GM19025 (cell line): ENCODE measurements at regions not wholly inside any gene's neighbourhood (a gene's known extent, or its start where the extent isn't known, plus 50 kb on each side); places are given as distances from the start of the nearest gene placed in this dataset.

ENCODE experiments used
- ATAC-seq: cut with Tn5 transposase; IDR thresholded peaks from one replicate; pipeline ENCODE4 v1.9.1; 2021; ENCODE audit warnings: mild to moderate bottlenecking, low read depth, moderate library complexity; ENCODE audit not compliant: unreplicated experiment

- ATAC-seq: no peak
These were observed 105.2 kb upstream of the ZNF521 start for GRCh38 chr18:25457126-25457525.

DNA sequence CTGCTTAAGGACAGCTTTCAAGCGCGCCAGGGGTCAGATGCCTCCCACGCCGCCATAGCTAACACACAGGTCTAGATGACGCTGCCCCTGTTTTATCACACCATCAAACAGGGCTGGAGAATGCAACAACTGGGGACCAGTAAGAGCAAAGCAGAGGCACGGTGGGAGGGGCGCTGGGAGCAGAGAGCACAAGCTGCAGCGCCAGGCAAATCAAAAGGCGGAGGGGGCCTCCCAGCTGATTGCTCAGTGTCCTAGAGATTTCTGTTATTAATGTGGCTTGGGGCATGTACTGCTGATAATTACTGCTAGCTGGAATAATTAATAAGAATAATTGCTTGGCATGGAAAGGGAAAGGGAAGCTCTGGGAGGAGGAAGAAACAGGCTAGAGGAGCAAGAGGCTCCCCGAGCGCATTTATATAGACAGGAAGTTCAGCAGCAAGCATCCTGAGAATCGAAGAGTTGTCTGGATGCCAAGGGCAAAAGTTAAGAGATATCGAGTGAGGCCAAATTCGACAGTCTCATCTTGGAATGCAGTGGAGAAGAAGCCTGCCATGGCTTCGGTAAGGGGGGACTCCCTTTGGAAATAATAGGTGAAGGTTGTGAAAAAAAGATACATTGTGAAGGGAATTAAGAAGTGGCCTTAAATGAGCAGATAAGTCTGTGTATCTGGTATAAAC lies 104.5 kb upstream of the ZNF521 start:
- no peak for ATAC-seq

DNA sequence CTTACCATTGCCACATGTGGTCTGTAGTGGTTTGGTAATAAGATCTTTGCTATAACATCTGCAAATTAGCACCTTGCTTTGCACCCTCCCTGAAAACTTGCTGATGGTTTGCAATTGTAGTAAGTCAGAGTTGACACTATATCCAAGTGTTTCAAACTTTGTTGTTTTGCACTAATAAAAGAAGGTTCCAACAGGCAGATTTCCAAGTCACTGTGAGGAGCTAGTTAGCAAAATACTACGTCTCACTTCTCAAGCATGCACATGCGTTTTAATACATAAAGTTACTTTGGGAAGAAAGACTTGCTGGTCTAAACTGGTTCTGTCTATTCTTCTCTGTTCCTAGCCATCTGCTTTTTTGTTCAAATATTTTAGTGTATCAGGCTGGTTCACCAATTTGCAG lies 103.7 kb upstream of the ZNF521 start:
- ATAC-seq: no peak

- no peak for ATAC-seq
These were observed 103.2 kb upstream of the ZNF521 start for GRCh38 chr18:25455159-25455558.

- ATAC-seq: no peak
These were observed 102.8 kb upstream of the ZNF521 start for GRCh38 chr18:25454730-25455129.

DNA sequence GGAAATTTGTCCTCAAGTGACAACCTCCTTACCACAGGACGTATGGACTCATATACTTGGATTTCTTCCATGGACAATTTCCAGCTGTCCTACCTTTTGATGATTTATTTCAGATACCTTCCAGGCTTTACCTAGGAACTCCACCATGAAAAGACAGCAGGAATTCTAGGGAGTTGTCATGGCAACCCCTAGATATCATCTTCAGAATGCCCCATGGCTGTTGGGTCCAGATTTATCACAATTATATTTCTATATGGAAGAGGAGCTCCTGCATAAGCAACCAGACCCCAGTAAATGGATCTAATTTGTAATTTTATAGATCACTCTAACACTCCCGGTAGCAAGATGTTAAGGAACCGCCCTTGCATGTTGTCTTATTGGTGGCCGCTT lies 102.3 kb upstream of the ZNF521 start:
- no peak for ATAC-seq

DNA sequence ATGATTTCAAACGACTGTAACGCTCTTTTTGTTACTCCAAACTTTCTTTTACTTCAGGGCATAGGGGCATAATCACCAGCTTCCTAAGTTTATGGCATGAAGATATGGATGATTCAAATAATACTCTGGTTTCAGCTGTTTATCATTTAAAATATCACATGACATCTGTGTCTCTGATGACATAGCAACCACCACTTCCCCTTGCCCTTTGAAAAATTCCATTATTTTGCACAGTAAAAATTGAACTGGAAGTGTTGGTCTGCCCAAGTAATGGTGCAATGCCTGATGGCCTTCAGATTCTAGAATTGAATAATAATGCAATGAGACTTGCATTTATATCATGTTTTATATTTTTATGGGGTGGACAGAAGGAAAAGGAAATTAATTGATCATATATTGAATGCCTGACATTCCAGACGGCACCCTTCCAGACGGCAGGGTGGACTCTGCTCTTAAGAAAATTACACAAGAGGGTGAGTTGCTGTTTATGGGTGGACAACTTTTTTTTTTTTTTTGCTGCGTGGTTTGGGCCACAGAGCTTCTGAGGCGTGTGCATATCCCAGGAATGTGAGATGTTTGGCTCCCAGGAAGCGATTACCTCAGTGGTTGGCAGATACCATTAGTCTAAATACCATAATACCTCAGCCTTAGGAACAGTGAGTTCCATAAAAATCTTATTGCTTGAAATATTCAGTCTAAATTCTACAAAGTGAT lies 101.7 kb upstream of the ZNF521 start:
- no peak for ATAC-seq

- ATAC-seq: no peak
These were observed 99.2 kb upstream of the ZNF521 start for GRCh38 chr18:25451077-25451658.

GRCh38 chr18:25449046-25449445 lies 97.1 kb upstream of the ZNF521 start:
- ATAC-seq: no peak

GRCh38 chr18:25446972-25447371 lies 95.0 kb upstream of the ZNF521 start:
- ATAC-seq: no peak

- no peak for ATAC-seq
These were observed 93.5 kb upstream of the ZNF521 start for GRCh38 chr18:25445430-25445829.

- ATAC-seq: no peak
These were observed 91.8 kb upstream of the ZNF521 start for GRCh38 chr18:25443776-25444175.

GRCh38 chr18:25435149-25435782 lies 83.3 kb upstream of the ZNF521 start:
- no peak for ATAC-seq

- no peak for ATAC-seq
These were observed 82.8 kb upstream of the ZNF521 start for GRCh38 chr18:25434745-25435144.

GRCh38 chr18:25433590-25433989 lies 81.6 kb upstream of the ZNF521 start:
- no peak for ATAC-seq

DNA sequence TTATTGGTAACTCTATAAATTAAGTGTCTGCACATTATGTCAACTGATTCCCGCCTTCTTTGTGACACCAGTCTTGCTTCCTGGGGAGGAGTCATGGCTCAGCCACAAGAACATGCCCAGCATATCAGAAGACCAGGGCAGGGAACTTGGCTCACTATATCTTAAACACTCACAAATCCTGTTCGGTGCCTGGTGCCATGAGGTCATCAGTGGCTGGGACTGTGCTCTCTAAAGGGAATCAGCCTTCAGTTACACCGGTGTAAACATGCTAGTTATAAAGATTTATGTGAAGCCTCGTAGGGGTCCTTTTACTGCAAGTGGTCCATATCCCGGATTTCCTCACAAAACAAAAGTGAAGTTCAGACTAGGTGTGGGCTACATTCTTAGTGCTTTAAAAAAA lies 73.1 kb upstream of the ZNF521 start:
- no peak for ATAC-seq

DNA sequence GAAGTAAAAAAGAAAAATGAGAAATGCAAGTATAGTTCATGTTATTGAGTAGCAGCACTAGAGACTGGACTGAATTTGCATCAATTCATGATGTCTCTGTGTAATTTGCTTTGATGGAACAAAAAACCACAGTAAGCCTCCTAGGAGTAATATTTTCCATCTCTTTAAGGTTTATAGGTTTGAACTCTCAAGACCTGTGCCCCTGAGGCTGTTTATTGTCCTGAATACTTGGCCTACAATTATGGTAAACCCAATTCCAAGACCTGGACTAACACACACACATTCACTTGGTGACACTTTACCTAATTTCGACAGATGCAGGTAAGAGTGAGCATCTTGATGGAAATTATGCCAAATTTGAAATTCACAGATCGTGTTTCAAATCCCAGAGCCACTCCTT lies 71.8 kb upstream of the ZNF521 start:
- no peak for ATAC-seq

GRCh38 chr18:25423267-25423666 lies 71.3 kb upstream of the ZNF521 start:
- no peak for ATAC-seq

DNA sequence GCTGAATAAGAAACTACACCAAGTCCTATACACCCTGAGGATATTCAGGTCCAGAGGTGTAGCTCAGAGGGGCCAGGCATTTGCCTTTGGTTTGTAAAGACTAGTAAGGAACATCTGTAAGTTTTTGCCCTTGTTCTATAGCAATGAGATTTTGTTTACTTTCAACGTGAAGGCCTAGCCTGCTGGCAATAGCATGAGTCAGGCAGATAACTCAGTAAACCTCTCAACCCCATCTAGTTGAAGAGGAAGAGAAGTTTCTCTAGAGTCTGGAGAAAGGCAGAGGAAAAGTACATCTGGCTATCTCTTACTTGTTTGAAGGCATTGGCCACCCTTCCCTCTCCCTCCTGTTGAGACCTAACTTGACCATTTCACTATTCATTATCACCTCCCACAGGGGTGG lies 70.3 kb upstream of the ZNF521 start:
- no peak for ATAC-seq

- no peak for ATAC-seq
These were observed 68.3 kb upstream of the ZNF521 start for GRCh38 chr18:25420077-25420825.

DNA sequence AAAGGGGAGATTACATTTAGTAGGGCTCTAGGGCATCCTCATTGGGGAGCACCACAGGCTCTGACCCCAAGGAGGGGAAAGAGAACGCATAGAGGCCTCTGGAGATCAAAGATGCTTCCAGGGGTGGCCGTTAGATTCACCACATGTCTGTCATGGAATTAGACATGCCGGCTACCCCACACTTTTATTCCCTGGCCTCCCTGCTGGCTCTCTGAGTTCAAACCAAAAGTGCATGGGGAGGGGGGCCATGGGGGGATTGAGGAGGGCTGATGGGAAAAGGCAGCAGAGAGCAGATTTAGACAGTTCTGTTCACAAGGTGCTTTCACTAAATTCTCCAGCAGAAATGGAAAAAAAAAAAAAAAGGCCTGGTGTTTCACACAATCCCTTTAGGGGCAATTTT lies 64.4 kb upstream of the ZNF521 start:
- ATAC-seq: no peak
